ENCODE measurements at regions not wholly inside any gene's neighbourhood (a gene's known extent, or its start where the extent isn't known, plus 50 kb on each side); places are given as distances from the start of the nearest gene placed in this dataset.

DNA sequence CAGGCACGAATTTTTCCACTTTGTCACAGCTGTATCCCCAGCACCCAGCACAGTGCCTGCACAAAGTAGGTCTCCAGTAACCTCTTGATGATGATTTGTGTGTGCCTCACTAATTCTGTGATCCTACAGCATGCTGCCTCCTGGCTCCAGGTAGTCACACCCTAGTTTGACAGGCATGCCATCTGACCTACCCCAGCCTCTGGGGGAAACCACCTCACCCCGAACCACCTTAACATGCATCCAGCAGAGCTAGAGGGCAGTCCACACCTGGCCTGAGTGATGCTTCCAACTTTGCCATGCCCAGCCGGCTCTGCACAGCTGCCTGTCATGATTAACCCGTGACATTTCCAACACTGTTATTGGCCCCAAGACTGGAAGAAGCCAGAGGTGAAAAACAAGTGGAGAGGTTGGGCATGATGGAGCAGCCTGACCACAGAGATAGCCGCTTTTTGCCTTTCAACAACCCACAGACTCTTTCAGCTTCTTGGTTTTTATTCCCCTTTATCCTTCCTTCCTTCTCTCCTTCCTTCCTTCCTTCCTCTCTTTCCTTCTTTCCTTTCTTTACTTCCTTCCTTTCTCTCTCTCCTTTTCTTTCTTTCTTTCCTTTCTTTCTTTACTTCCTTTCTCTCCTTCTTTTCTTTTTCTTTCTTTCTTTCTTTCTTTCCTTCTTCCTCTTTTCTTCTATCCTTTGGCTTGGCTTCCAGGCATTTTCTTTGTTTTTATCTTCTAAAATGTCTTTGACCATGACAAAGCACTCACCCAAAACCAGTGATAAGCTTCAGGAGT is 294.4 kb upstream of the SIX2 start:
- FAIRE-seq (no peak), DNase-seq (ENCODE audit: extremely low spot score, insufficient read length, low read depth) (no peak)

- DNase-seq (ENCODE audit: extremely low spot score, insufficient read length, low read depth) (no peak), FAIRE-seq (no peak)
These were observed 292.3 kb upstream of the SIX2 start for GRCh38 chr2:45301307-45302277.

- no peak for FAIRE-seq
- no peak for DNase-seq (ENCODE audit: extremely low spot score, insufficient read length, low read depth)
These were observed 290.9 kb upstream of the SIX2 start for GRCh38 chr2:45300026-45300750.

- no peak for DNase-seq (ENCODE audit: extremely low spot score, insufficient read length, low read depth)
- no peak for FAIRE-seq
These were observed 290.1 kb upstream of the SIX2 start for GRCh38 chr2:45299361-45299760.

DNA sequence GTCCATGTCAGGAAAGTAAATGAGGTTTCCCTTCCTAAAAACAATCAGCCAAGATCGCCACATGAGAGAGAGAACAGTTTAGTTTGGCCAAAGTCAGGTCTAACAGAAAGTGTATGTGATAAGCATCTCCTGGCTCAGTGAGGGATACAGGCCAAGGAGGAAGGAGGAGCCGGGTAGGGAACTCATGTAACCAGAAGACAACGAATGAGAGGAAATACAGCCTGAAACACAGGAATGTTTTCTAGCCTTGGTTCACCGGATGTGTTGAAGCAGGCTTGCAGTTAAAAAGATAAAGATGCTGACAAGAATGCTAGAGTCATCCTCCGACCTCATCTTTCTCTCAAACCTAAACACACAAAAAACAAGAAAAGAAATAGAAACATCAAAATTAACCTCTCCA is 283.9 kb upstream of the SIX2 start:
- DNase-seq (ENCODE audit: extremely low spot score, insufficient read length, low read depth) (no peak), FAIRE-seq (no peak)

DNA sequence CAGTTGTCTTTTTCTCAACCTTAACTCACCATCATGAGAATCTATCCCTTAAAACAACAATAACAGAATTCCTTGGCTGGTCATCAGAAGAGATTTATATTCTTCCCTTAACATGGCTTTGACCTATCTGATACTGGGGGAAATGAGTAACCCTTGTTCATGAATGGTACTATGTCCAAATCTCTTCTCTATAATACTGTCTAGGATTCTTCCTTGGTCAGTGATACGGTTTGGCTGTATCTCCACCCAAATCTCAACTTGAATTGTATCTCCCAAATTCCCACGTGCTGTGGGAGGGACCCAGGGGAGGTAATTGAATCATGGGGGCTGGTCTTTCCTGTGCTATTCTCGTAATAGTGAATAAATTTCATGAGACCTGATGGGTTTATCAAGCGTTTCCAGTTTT is 282.0 kb upstream of the SIX2 start:
- no peak for DNase-seq (ENCODE audit: extremely low spot score, insufficient read length, low read depth)
- no peak for FAIRE-seq

DNA sequence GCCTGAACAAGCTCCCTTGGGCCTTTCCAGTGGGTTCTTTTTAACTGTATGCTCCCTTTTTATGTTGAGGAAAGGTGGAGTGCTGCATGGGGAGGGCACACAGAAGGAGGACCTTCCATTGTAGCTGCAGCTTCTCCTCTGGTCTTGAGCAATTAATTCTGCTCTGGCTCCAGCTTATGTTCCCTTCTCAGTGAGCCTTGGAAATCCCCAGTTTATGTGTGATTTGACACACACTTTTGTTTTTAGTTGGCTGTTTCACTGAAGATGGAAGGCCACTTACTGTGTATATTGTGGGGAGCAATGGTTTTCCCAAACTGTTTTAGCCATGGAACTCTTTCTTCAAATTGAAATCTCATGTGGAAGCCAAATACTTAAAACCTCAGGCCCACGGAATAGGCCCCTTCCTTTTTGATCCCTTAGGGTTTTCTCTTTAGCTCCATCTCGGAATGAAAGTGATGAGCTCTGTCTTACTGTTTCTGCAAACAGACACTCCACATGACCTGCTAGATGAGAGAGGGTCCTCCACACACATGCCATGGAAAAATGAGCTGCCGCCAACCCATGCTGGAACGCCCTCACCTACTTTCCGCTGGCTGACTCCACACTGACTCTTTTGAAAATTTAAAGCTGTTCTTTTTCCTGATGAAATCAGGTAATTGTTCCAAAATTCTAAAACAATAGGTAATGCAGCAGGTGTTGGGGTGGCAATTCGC is 280.9 kb upstream of the SIX2 start:
- FAIRE-seq (peak; percentile 60), DNase-seq (ENCODE audit: extremely low spot score, insufficient read length, low read depth) (no peak)

GRCh38 chr2:45288532-45289417 is 279.5 kb upstream of the SIX2 start:
- DNase-seq (ENCODE audit: extremely low spot score, insufficient read length, low read depth) (no peak), FAIRE-seq (no peak)

DNA sequence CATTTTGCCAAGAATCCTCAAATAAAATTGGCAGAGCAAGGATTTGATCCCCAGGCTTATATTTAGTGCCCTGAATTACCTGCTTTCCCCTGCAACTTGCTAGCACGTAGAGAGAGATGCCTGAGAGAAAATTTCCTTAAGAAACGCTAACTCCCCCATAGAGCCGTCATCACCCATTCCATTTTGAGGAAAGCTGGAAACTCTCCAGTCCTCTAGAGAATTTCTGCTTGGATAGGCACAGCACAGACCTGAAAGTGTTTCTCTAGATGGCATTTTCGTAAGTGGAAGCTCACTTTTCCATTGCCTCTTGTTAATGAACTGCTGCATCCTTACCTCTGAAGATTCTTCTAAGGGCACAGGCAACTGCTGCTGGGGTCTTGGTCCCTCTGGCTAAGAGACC is 277.8 kb upstream of the SIX2 start:
- no peak for FAIRE-seq
- no peak for DNase-seq (ENCODE audit: extremely low spot score, insufficient read length, low read depth)

DNA sequence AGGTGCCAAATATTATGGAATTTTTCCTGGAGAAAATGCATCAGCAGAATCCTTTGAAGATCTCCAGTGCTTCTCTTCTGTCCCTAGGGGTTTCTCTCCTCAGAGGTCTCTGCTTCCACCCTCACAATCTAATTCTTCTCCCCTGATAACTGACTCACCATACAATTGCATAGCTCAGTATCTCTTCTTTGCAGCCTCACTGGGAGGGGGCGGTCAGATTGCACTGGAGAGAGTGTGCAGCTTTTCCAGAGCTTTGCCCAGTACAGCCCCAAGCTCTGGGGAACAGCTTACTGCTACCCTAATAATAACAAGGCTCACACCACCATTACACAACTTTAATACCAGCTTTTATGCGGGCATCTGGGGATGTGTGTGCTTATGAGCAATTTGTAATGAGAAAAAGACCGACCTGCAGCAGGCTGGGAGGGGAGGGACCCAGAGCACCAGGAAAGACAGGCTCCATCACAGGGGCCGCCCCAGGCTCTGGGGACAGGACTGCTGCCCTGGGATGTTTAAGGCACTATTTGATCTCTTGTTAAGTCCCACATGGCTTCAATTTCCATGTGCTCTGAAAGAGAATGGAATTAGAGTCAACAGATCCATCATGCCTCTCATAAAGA is 276.6 kb upstream of the SIX2 start:
- DNase-seq (ENCODE audit: extremely low spot score, insufficient read length, low read depth) = no peak

DNA sequence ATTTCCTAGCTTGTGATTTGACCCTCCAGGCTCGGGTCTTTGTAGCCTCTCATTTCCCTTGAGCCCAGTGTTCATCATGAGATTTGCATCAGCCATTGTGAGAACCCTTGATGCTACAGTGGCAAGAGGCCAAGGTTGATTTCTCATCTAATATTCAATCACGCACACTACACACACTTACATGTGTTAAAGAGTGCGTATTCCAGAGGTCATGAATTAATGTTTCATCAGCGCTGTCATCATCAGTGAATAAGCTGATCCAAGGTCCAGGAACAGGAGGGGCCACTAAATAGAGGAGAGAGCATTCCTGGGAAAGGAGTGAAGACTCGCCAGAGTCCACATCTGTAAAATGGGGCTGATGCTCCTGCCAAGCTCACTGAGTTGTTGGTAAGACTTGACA is 276.1 kb upstream of the SIX2 start:
- FAIRE-seq = no peak
- no peak for DNase-seq (ENCODE audit: extremely low spot score, insufficient read length, low read depth)

More for the DNA sequence above, 276.6 kb upstream of the SIX2 start:
- no peak for FAIRE-seq

DNA sequence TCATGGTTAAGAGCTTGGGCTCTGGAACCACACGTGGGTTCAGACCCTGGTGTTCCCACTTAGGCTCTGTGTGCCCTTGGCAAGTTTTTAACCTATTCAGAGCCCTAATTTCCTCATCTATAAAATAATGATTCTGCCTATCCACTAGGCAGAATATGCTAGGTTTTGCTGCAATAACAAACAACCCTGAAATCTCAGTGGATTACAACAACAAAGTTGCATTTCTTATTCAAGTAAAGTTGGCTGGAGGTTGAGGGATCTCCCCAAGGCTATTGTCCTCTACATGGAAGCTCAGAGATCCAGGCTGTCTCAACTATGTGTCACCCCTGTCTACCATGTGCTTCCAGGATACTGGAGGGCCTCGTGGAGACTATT is 275.4 kb upstream of the SIX2 start:
- DNase-seq (ENCODE audit: extremely low spot score, insufficient read length, low read depth) (no peak), FAIRE-seq (no peak)

DNA sequence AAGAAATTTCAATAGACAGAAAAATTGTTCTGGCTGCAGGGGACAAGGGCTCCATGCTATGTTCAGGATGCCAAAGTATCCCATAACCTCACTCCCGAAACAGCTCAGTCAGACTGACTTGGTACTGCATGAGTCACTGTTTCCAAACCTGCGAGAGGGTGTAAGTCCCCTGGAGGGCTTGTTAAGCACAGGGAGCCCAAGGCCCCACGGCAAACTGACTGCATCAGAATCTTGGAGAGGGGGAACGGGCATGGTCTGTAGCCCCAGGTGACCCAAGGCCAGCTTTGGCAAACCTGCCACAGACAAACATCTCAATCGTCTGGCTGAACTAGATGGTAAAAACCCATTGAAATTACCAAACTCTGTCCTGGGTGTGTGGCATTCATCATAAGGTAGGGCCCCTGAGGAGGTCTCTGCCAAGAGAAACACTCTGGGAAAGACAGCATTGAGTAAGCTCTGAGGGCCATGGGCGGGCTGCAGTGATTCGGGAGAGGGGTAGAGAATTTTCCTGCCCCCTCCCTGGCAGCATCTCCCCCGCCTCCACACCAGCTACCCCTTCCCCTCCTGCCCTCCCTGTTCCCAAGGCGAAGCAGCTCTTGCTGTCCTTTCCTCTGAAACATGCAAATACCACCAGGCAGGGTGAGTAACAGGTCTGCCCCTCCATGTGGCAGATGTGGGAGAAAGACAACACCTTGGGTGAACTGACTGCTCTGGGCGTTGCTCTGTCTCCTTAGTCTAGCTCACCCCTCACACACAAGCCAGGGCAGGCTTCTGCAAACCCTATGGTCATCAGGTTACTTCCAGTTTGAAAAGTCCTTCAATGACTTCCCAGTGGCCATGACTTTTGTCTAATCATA is 274.7 kb upstream of the SIX2 start:
- DNase-seq (ENCODE audit: extremely low spot score, insufficient read length, low read depth) (no peak), FAIRE-seq (no peak)

DNA sequence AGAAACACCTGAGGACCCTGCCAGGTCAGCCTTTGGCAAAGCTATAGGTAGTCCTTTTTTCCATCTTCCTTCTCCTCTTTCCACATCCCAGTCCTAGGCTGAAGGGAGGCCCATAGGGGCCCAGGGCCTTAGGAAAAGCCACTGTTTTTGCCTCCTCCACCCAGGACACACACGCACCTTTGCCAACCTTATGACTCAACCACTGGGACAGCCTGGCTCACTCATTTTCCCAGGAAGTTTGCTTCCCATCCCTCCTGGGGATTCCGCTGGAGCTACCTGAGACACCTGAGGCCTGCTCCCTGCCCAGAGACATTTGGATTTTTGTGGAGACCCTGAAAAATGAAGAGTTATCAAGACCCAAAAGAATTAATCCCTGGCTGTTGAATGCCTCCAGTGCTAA is 273.4 kb upstream of the SIX2 start:
- DNase-seq (ENCODE audit: extremely low spot score, insufficient read length, low read depth) (no peak), FAIRE-seq (no peak)

GRCh38 chr2:45281311-45281710 is 272.1 kb upstream of the SIX2 start:
- no peak for DNase-seq (ENCODE audit: extremely low spot score, insufficient read length, low read depth)
- no peak for FAIRE-seq

- FAIRE-seq (no peak), DNase-seq (ENCODE audit: extremely low spot score, insufficient read length, low read depth) (no peak)
These were observed 271.5 kb upstream of the SIX2 start for GRCh38 chr2:45280794-45281193.

DNA sequence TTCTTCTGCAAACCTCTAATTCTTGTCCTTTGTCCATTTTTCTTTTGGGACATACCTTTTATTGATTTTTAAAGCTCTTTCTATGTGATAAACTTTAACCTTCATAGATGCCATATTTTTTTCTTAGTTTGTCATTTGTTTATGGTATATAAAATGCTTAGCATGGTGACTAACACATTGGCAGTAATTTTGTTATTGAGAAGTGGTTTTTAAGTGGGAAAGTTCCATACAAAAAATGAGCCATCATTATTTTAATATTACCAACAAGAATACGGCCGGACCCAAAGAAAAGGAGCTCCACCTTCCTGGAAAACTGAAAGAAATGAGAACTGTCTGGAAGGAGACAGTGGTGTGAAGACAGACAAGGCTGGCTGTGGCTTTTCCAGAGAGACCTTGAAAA is 270.1 kb upstream of the SIX2 start:
- FAIRE-seq = no peak

More for the DNA sequence above, 270.1 kb upstream of the SIX2 start:
- no peak for DNase-seq (ENCODE audit: extremely low spot score, insufficient read length, low read depth)

Data from GM18507 (cell line).